ENCODE measurements at regions not wholly inside any gene's neighbourhood (a gene's known extent, or its start where the extent isn't known, plus 50 kb on each side); places are given as distances from the start of the nearest gene placed in this dataset.

DNA sequence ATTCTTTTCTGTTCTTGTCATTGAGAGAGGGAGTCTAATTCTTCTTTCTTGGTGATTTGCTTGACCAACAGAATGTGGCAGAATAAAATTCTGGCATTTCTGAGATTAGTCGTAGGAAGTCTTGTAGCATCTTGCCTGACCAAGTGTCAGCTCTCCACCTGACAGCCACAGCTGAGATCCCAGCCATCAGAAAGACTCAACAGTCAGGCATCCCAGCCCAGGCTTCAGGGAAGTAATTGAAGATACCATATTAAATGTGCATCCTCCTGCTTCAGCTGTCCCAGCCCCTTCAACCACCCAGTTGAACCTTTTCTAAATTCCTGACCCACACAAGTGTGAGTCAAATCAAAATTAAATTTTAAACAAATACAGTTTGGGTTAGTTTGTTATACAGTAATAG is 208.3 kb downstream of the PIK3C3 start:
- no peak for ATAC-seq
- no peak for FAIRE-seq
- no peak overlapping the region for H3K4me3 ChIP-seq
- 14% methylated on average over 1 of the region's 1 CpG for WGBS (ENCODE audit: missing lambda C conversion rate)
- no peaks in the 10 kb centered on the region for H3K4me1 ChIP-seq
- ChIA-PET POLR2A (no interaction called here), CTCF (no interaction called here)
- TF ChIP-seq CBX2 (IDR thresholded peaks at IDR 0.05; ENCODE audit: borderline replicate concordance, low read depth) (no peak), EHF (CRISPR knock-in tag; IDR thresholded peaks at IDR 0.05) (no peak), HDAC2 (IDR thresholded peaks at IDR 0.05) (no peak), CBX8 (IDR thresholded peaks at IDR 0.05) (no peak), EP300 (IDR thresholded peaks at IDR 0.05) (no peak), FOXS1 (CRISPR knock-in tag; IDR thresholded peaks at IDR 0.05) (no peak), CHD2 (IDR thresholded peaks at IDR 0.05; ENCODE audit: low read length, partially characterized antibody) (no peak)
- no peak for DNase-seq (ENCODE audit: low read depth in 1 of 2, low spot score in 1 of 2)
- no peak overlapping the region for H3K27ac ChIP-seq
- no peaks in the 10 kb centered on the region for H3K9me3 ChIP-seq
- H3K4me2 ChIP-seq, result no peak overlapping the region

GRCh38 chr18:42164556-42164955 is 209.5 kb downstream of the PIK3C3 start:
- H3K4me2 ChIP-seq, result no peak overlapping the region
- FAIRE-seq, result no peak

GRCh38 chr18:42165922-42166513 is 211.0 kb downstream of the PIK3C3 start:
- POLR2A ChIA-PET, result no interaction called here
- Histone ChIP-seq H3K4me1 (no peaks in the 10 kb centered on the region), H3K27ac (no peak overlapping the region), H3K9me3 (no peaks in the 10 kb centered on the region), H3K4me2 (no peak overlapping the region), H3K4me3 (no peak overlapping the region)
- ATAC-seq (no peak), DNase-seq (ENCODE audit: low read depth in 1 of 2, low spot score in 1 of 2) (no peak), FAIRE-seq (no peak)
- WGBS (ENCODE audit: missing lambda C conversion rate), result 0% methylated on average over 1 of the region's 1 CpG
- CTCF ChIA-PET, result no interaction called here
- TF ChIP-seq PHF8 (IDR thresholded peaks at IDR 0.05; ENCODE audit: borderline replicate concordance, low read depth), result no peak
- TF ChIP-seq CBX8 (IDR thresholded peaks at IDR 0.05), result no peak
- TF ChIP-seq RCOR1 (IDR thresholded peaks at IDR 0.05; ENCODE audit: low read depth, low read length), result no peak
- no peak for TF ChIP-seq HES2 (IDR thresholded peaks at IDR 0.05)
- TF ChIP-seq NR3C1 (IDR thresholded peaks at IDR 0.05), result no peak
- TF ChIP-seq, protein P1, sequence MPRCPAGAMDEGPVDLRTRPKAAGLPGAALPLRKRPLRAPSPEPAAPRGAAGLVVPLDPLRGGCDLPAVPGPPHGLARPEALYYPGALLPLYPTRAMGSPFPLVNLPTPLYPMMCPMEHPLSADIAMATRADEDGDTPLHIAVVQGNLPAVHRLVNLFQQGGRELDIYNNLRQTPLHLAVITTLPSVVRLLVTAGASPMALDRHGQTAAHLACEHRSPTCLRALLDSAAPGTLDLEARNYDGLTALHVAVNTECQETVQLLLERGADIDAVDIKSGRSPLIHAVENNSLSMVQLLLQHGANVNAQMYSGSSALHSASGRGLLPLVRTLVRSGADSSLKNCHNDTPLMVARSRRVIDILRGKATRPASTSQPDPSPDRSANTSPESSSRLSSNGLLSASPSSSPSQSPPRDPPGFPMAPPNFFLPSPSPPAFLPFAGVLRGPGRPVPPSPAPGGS (IDR thresholded peaks at IDR 0.05), result no peak
- no peak for TF ChIP-seq HOXB5 (CRISPR knock-in tag; IDR thresholded peaks at IDR 0.05)
- TF ChIP-seq GATA3 (IDR thresholded peaks at IDR 0.05; ENCODE audit: borderline replicate concordance), result no peak
- TF ChIP-seq POLR2A (IDR thresholded peaks at IDR 0.05; ENCODE audit: low read length), result no peak
- no peak for TF ChIP-seq EHMT2 (IDR thresholded peaks at IDR 0.05; ENCODE audit: low read depth)
- TF ChIP-seq RNF2 (IDR thresholded peaks at IDR 0.05; ENCODE audit: borderline replicate concordance, low read depth), result no peak

More at GRCh38 chr18:42164556-42164955, 209.5 kb downstream of the PIK3C3 start:
- DNase-seq (ENCODE audit: low read depth in 1 of 2, low spot score in 1 of 2) (no peak), ATAC-seq (no peak)
- H3K9me3 ChIP-seq, result no peaks in the 10 kb centered on the region
- ChIA-PET POLR2A (no interaction called here), CTCF (no interaction called here)
- TF ChIP-seq CBX2 (IDR thresholded peaks at IDR 0.05; ENCODE audit: borderline replicate concordance, low read depth) (no peak), CHD2 (IDR thresholded peaks at IDR 0.05; ENCODE audit: low read length, partially characterized antibody) (no peak), EHF (CRISPR knock-in tag; IDR thresholded peaks at IDR 0.05) (no peak), TP53 (CRISPR knock-in tag; IDR thresholded peaks at IDR 0.05) (no peak), JUN (IDR thresholded peaks at IDR 0.05) (no peak), ZSCAN20 (CRISPR knock-in tag; IDR thresholded peaks at IDR 0.05) (no peak), MAFK (IDR thresholded peaks at IDR 0.05; ENCODE audit: partially characterized antibody) (no peak), MAX (IDR thresholded peaks at IDR 0.05) (no peak), USF2 (IDR thresholded peaks at IDR 0.05) (no peak), ESRRA (IDR thresholded peaks at IDR 0.05; ENCODE audit: borderline replicate concordance, low read length) (no peak), RCOR1 (IDR thresholded peaks at IDR 0.05; ENCODE audit: low read depth, low read length) (no peak), HOXB5 (CRISPR knock-in tag; IDR thresholded peaks at IDR 0.05) (no peak), GATA3 (IDR thresholded peaks at IDR 0.05; ENCODE audit: borderline replicate concordance) (no peak), BHLHE40 (IDR thresholded peaks at IDR 0.05; ENCODE audit: low read depth, low read length) (no peak), SREBF2 (IDR thresholded peaks at IDR 0.05) (no peak)
- 8% methylated on average over 1 of the region's 1 CpG for WGBS (ENCODE audit: missing lambda C conversion rate)
- H3K27ac ChIP-seq, result no peak overlapping the region
- no peaks in the 10 kb centered on the region for H3K4me1 ChIP-seq
- H3K4me3 ChIP-seq, result no peak overlapping the region
